ENCODE measurements at regions not wholly inside any gene's neighbourhood (a gene's known extent, or its start where the extent isn't known, plus 50 kb on each side); places are given as distances from the start of the nearest gene placed in this dataset.
"Not testable (repeated sequence)": the region's sequence is repeated elsewhere in the genome, so short reads cannot be mapped to it uniquely, and the experiment has no call there.

GRCh38 chr3:29178809-29179793 lies 101.8 kb upstream of the RBMS3 start:
- Histone ChIP-seq H3F3A (ENCODE audit: insufficient read depth) (no peaks in the 10 kb centered on the region), H2AFZ (ENCODE audit: low read depth, low read length, severe bottlenecking) (no peak overlapping the region), H3K9me3 (ENCODE audit: insufficient read depth, low read length) (no peaks in the 10 kb centered on the region), H3K4me3 (ENCODE audit: insufficient read depth, low read length, poor library complexity, severe bottlenecking) (no peak overlapping the region), H3K36me3 (ENCODE audit: low read length) (no peaks in the 10 kb centered on the region), H3K9ac (ENCODE audit: low read length) (no peak overlapping the region), H3K9me2 (replicated peaks; ENCODE audit: insufficient read depth, low read length) (no peaks in the 10 kb centered on the region; the same call in 1 of the 2 replicates), H3K27me3 (ENCODE audit: low read length) (no peaks in the 10 kb centered on the region), H4K20me1 (ENCODE audit: low read depth, low read length) (no peaks in the 10 kb centered on the region), H3K79me2 (ENCODE audit: insufficient read depth, low read length) (no peaks in the 10 kb centered on the region), H3K4me2 (ENCODE audit: low read depth, low read length, poor library complexity, severe bottlenecking) (no peak overlapping the region), H3K27ac (ENCODE audit: low read depth, low read length) (no peak overlapping the region)
- TF ChIP-seq CTCF (IDR thresholded peaks at IDR 0.05; ENCODE audit: insufficient read depth, low read length, poor library complexity, severe bottlenecking) (no peak), EZH2phosphoT487 (conservative IDR thresholded peaks at IDR 0.05; ENCODE audit: low read length) (no peak)

- H2AFZ ChIP-seq (ENCODE audit: low read depth, low read length, severe bottlenecking): no peak overlapping the region
- TF ChIP-seq CTCF (IDR thresholded peaks at IDR 0.05; ENCODE audit: insufficient read depth, low read length, poor library complexity, severe bottlenecking): no peak
- TF ChIP-seq EZH2phosphoT487 (conservative IDR thresholded peaks at IDR 0.05; ENCODE audit: low read length): no peak
- H3K9ac ChIP-seq (ENCODE audit: low read length): no peak overlapping the region
Observed at GRCh38 chr3:29181149-29181780, 99.6 kb upstream of the RBMS3 start.

GRCh38 chr3:29181872-29182271 lies 99.0 kb upstream of the RBMS3 start:
- Histone ChIP-seq H3F3A (ENCODE audit: insufficient read depth) (no peaks in the 10 kb centered on the region), H3K4me2 (ENCODE audit: low read depth, low read length, poor library complexity, severe bottlenecking) (no peak overlapping the region), H3K79me2 (ENCODE audit: insufficient read depth, low read length) (no peaks in the 10 kb centered on the region), H3K9me2 (replicated peaks; ENCODE audit: insufficient read depth, low read length) (no peaks in the 10 kb centered on the region; the same call in 1 of the 2 replicates), H3K36me3 (ENCODE audit: low read length) (no peaks in the 10 kb centered on the region), H4K20me1 (ENCODE audit: low read depth, low read length) (no peaks in the 10 kb centered on the region), H2AFZ (ENCODE audit: low read depth, low read length, severe bottlenecking) (no peak overlapping the region), H3K9me3 (ENCODE audit: insufficient read depth, low read length) (no peaks in the 10 kb centered on the region), H3K27ac (ENCODE audit: low read depth, low read length) (no peak overlapping the region), H3K4me3 (ENCODE audit: insufficient read depth, low read length, poor library complexity, severe bottlenecking) (no peak overlapping the region), H3K27me3 (ENCODE audit: low read length) (no peaks in the 10 kb centered on the region), H3K9ac (ENCODE audit: low read length) (no peak overlapping the region)
- no peak for TF ChIP-seq CTCF (IDR thresholded peaks at IDR 0.05; ENCODE audit: insufficient read depth, low read length, poor library complexity, severe bottlenecking)
- no peak for TF ChIP-seq EZH2phosphoT487 (conservative IDR thresholded peaks at IDR 0.05; ENCODE audit: low read length)

More at GRCh38 chr3:29181149-29181780, 99.6 kb upstream of the RBMS3 start:
- Histone ChIP-seq H3K27me3 (ENCODE audit: low read length) (no peaks in the 10 kb centered on the region), H3K27ac (ENCODE audit: low read depth, low read length) (no peak overlapping the region), H3K9me3 (ENCODE audit: insufficient read depth, low read length) (no peaks in the 10 kb centered on the region), H3K79me2 (ENCODE audit: insufficient read depth, low read length) (no peaks in the 10 kb centered on the region), H3F3A (ENCODE audit: insufficient read depth) (no peaks in the 10 kb centered on the region), H4K20me1 (ENCODE audit: low read depth, low read length) (no peaks in the 10 kb centered on the region), H3K36me3 (ENCODE audit: low read length) (no peaks in the 10 kb centered on the region), H3K4me2 (ENCODE audit: low read depth, low read length, poor library complexity, severe bottlenecking) (no peak overlapping the region), H3K9me2 (replicated peaks; ENCODE audit: insufficient read depth, low read length) (no peaks in the 10 kb centered on the region; the same call in 1 of the 2 replicates), H3K4me3 (ENCODE audit: insufficient read depth, low read length, poor library complexity, severe bottlenecking) (no peak overlapping the region)

GRCh38 chr3:29182828-29183227 lies 98.0 kb upstream of the RBMS3 start:
- H3K4me2 ChIP-seq (ENCODE audit: low read depth, low read length, poor library complexity, severe bottlenecking); H3F3A ChIP-seq (ENCODE audit: insufficient read depth); H4K20me1 ChIP-seq (ENCODE audit: low read depth, low read length); H3K36me3 ChIP-seq (ENCODE audit: low read length); H3K9me2 ChIP-seq (replicated peaks; ENCODE audit: insufficient read depth, low read length); H3K79me2 ChIP-seq (ENCODE audit: insufficient read depth, low read length); H3K27ac ChIP-seq (ENCODE audit: low read depth, low read length); H3K9ac ChIP-seq (ENCODE audit: low read length); H3K27me3 ChIP-seq (ENCODE audit: low read length); H2AFZ ChIP-seq (ENCODE audit: low read depth, low read length, severe bottlenecking); H3K9me3 ChIP-seq (ENCODE audit: insufficient read depth, low read length); H3K4me3 ChIP-seq (ENCODE audit: insufficient read depth, low read length, poor library complexity, severe bottlenecking): not testable (repeated sequence)
